ENCODE measurements at regions not wholly inside any gene's neighbourhood (a gene's known extent, or its start where the extent isn't known, plus 50 kb on each side); places are given as distances from the start of the nearest gene placed in this dataset.
"Not testable (repeated sequence)": the region's sequence is repeated elsewhere in the genome, so short reads cannot be mapped to it uniquely, and the experiment has no call there.

- not testable (repeated sequence) for TF ChIP-seq CTCF (IDR thresholded peaks at IDR 0.05); TCF7L2 (IDR thresholded peaks at IDR 0.05; ENCODE audit: low read depth, low read length); SIN3A (IDR thresholded peaks at IDR 0.05; ENCODE audit: borderline replicate concordance, insufficient read depth, low read depth, low read length); POLR2AphosphoS5 (IDR thresholded peaks at IDR 0.05; ENCODE audit: low read depth, low read length); REST (IDR thresholded peaks at IDR 0.05; ENCODE audit: insufficient read depth in 1 of 2, low read depth in 2 of 2, low read length in 1 of 2)
Observed at GRCh38 chr11:16574889-16575288, 163.6 kb upstream of the C11orf58 start.
